GM18858 (cell line): ENCODE measurements at regions not wholly inside any gene's neighbourhood (a gene's known extent, or its start where the extent isn't known, plus 50 kb on each side); places are given as distances from the start of the nearest gene placed in this dataset.

Experiments used
- ATAC-seq: cut with Tn5 transposase; IDR thresholded peaks from one replicate; pipeline ENCODE4 v1.9.1; 2021; ENCODE audit not compliant: unreplicated experiment

DNA sequence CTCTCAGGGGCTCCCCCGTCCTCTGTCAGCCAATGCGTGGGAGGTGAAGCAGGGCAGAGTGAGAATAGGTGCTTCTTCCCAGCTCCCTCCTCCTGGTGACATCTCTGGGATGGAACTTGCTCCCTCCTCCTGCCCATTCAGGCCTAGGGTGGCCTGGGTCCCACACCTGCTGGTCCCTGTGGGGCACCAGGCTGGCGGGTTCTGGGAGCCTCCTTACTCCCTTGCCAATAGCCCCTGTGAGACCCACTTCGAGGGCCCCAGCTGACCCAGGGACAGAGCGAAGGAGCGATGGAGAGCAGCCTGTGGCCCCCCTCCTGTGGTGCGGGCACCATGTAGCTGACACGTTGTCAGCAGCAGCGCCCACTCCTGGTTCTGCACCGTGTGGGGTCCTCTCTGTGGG, 512.6 kb downstream of the GLRX3 start:
- no peak for ATAC-seq

DNA sequence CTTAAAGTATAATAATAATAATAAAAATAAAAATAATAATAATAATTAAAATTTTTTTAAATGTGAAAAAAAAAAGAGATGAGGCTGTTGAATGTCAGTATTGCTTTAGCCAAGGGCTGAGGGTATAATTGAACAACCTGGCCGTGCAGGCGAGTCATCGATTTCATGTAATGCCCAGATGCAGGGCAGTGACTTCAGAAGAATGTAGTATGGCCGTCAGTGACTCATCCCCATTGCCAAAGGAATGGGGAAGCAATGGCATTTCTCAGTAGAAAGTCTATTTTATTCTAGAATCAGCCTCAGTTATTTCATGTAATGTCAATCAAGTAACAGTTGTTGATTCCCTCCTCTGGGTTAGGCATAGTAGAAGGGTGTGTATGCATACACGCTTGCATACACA, 516.4 kb downstream of the GLRX3 start:
- ATAC-seq: no peak

DNA sequence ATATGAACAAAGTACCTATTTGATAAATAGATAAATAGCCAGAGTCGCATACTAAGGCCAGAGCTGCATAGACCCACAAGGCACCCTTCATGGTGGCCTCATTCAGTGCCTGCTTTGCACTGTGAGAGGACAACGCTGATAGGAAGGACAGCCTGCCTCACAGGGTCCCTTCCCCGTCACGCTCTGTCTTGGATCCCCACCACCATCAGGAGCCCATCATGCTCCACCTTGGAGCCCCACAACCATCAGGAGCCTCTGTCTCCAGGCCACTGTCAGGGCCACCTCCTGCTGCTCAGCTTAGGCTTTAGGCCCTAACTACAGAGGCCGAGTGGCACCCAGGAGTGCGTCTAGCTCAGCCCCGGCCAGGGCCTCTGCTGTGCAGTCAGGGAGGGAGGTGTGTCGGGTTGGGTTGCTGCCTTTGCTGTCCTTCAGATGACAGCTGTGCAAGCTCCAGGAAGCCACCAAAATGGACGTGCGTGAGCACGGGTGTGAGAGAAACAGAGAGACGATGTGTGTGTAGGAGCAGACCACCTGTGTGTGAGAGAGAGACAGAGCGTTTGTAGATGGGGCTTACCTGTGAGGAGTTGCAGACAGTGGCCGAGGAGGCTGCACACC, 516.9 kb downstream of the GLRX3 start:
- no peak for ATAC-seq

DNA sequence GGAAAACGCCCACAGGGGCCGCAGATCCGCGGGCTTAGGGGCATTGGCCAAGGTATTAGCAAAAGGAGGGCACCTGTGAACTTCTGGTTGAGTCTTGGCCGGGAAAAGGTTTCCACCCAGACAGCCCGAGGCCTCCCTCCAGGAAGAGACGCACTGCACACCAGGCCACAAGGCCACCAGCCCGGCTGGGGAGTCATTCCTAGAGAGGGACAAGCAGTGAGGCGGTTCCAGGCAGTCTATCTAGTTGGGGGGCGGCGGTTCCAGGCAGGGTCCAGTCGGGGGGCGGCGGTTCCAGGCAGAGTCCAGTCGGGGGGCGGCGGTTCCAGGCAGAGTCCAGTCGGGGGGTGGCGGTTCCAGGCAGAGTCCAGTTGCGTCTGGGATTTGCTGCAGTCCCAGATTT, 518.5 kb downstream of the GLRX3 start:
- ATAC-seq: no peak

DNA sequence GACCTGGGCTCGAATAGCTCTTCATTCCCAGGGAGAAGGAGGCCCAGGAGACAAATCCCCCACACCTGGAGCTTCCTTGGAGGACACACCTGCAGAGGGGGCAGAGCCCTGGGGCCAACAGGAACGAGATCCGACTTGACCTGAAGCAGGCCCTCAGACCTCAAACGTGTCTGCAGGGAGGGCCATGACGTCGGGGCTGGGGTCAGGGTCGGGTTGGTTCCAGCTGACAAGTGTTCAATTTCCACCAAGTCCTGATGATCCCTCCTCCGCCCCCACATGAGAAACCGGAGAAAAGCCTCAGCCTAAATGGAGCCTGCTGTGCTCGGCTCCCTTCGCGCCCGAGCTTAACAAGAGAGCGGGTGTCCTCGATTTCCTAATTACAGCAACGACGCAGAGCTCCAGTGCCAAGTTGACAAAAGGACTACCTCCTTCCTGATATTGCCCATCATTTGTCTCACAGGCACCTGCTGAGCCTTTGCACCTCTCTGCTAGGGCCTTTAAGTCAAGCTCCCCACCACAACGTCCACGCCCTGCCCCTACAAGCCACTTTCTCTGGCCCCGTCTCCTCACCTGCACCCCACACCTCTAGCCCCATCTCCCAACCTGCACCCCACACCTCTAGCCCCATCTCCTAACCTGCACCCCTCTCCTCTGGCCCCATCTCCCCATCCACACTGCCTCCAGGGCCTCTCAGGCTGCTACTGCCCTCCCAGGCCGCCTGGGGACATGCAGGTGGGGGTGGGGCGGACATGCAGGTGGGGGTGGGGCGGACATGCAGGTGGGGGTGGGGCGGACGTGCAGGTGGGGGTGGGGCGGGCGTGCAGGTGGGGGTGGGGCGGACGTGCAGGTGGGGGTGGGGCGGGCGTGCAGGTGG, 519.4 kb downstream of the GLRX3 start:
- no peak for ATAC-seq

DNA sequence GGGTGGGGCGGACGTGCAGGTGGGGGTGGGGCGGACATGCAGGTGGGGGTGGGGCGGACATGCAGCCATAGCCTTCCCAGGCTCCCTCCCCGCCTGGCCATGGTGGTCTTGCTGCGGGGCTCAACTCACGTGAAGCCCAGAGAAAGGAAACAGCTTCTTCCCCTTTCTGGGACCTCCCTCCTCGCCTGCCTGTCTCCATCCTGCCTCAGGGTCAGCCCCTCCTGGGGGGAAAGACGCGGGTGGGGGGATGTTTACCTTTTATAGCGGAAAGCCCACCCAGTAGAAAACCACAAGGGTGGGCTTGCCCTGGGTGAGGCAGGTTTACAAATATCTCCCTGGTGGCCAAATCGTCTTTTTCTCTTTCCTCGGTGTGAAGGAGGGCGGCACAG, 520.0 kb downstream of the GLRX3 start:
- no peak for ATAC-seq

DNA sequence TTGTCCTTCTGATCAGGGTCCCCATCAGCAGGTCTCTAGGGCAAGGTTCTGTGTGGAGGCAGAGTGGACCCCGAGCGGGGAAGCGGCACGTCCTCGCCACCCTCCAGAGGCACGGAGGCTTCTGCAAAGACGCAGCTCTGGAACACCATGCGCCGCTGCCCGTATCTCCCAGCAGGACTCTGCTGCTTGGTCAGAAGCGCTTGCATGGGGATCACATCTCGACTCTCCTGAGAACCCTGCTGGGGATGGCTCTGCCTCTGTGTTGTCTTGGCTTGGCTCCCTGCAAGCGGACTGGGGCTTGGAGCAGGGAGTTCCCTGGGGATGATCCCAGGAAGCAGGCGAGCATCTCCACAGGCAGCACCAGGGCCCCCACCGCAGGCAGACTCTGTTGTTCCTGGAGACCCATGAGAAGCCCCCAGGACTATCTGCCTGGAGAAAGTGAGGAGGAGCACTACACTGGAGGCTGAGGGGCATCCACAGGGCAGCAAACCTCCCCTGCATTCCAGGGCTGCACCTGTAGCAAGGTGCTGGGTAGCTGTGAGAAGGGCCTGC, 520.5 kb downstream of the GLRX3 start:
- ATAC-seq: no peak

GRCh38 chr10:130658687-130659290, 522.6 kb downstream of the GLRX3 start:
- no peak for ATAC-seq

GRCh38 chr10:130659528-130659927, 523.3 kb downstream of the GLRX3 start:
- no peak for ATAC-seq

- no peak for ATAC-seq
Measured at GRCh38 chr10:130660266-130660665, 524.1 kb downstream of the GLRX3 start.

GRCh38 chr10:130661419-130661818, 525.2 kb downstream of the GLRX3 start:
- no peak for ATAC-seq

DNA sequence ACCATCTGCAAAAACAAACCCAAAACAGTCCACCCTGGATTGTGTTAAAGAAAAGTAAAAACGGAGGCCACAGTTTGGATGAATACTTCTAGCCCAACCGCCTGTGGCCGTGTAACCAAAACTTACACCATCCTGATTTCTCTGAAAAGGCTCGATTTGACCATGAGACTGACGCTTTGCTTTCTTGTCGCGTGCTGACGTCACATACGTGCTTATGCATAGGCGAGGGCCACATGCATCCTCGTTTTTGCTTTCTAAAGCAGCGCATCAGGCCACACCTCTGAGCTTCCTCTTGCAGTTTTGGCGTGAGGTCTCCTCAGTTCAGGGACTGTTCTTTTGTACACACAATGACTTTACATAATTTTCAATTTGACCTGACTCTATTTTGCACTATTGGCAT, 526.6 kb downstream of the GLRX3 start:
- ATAC-seq: no peak

GRCh38 chr10:130664526-130664925, 528.3 kb downstream of the GLRX3 start:
- ATAC-seq: no peak

GRCh38 chr10:130666215-130666614, 530.0 kb downstream of the GLRX3 start:
- ATAC-seq: no peak

GRCh38 chr10:130686689-130687300, 550.6 kb downstream of the GLRX3 start:
- no peak for ATAC-seq

DNA sequence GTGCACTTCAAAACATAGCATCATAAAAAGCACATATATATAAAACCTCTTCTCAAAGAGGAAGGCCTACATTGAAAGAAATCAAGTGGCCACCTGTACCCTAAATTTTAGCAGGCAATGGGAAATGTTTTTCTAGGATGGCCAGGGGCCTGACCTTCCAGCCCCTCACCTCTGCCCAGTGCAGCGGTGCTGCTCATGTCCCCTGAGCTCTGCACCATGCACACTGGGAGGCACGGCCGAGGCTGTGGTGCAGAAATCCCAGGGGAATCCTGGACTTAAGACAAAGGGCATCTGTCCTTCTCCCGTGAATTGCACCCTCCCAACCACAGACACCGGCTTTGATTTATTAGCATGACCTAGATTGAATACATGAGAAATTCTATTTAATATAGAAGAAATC, 551.4 kb downstream of the GLRX3 start:
- ATAC-seq: no peak

DNA sequence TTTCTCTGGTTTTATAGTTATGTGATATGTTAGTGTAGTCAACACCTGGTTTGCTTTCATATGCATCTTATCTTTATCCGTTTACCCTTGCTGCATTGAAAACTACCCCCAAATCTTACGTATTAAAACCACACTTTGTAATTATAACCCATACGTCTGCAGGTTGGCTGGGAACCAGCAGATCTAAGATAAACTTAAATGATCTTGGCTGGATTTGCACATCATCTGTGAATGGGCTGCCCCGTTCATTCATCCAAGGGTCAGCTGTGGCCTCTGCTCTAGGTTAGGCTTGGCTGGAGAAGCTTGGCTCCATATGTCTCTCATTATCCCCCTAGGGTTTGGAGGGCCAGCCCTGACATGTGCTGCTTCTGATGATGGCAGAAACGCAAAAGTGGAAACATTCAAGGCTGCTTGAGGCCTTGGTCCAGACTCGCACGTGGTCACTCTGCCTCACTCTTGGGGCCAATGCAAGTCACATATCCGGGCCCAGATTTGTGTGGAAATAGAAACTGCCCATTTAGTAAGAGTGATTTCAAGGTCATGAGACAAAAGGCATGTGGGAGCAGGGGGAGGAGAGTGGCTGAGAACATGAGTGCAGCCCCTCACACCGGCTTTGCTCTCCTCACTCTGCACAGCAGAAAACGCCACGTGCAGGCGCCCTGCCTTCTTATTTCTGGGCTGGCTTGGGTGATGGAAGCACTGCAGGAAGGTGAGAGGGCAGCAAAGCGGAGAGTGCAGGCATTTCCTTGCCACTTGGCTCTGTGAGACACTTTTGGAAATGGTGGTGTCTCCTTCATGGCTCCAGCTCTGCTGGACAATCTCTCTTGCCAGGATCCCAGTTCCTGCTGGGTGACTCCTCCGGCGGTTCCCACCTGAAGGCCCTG, 553.8 kb downstream of the GLRX3 start:
- no peak for ATAC-seq

- ATAC-seq: no peak
Measured at GRCh38 chr10:130691776-130692175, 555.6 kb downstream of the GLRX3 start.

DNA sequence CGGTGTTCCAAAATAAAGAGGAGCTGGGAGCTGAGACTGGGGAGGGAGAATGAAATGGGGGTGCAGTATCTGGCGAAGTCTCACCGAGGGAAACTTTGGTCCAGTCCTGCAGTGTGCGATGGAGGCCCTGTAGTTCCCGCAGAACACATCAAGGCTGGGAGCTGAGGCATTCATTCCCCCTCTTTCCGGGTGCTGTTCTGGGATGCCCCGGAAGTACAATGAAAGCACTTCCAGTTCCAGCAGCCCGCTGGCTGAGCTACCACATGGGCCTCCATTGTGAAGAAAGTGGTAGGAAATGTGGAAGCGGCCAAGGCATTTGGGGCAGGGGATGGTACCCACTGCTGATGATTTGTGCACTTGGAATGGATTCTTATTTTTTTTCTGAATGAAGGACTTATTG, 560.7 kb downstream of the GLRX3 start:
- ATAC-seq: no peak

DNA sequence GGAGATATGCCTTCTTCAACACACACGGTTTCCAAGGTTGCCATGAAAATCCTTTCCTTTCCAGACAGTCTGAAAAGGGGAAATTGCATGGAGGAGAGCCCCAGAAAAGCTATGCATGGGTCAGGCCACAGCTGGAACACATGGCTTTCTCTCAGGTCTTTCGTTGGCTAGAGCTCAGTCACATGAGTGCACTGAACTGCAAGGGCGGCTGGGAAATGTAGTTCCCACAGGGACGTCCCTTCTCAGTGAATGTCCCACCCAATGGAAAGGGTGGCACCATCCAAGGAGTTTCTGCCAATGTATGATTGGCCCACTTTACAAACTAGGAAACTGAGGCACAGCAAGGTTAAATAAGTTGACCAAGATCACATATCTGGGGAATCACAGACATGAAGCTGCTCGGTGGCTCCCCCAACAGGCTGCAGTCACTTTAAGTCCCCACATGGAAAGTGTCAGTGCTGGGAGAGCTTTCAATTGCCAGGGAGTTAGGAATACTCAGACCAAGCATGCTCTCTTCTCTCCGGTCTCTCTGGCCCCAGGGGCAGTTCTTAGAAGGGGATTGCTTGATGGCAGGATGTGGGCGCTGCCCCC, 571.3 kb downstream of the GLRX3 start:
- ATAC-seq: no peak
